KBM-7 (cell line): ENCODE measurements at regions not wholly inside any gene's neighbourhood (a gene's known extent, or its start where the extent isn't known, plus 50 kb on each side); places are given as distances from the start of the nearest gene placed in this dataset.

ENCODE experiments used
- DNase-seq: peaks from one replicate; pipeline ENCODE4 v3.0.0-alpha.2; 2015
- in situ Hi-C: fragments of 300-500 bp; cut with MboI; formaldehyde crosslinking; loops from 2 replicates; pipeline ENCODE4 v1.14.3; 2020; ENCODE audit warnings: low sequenced_read_pairs, low pct_unique_long_range_greater_than_20kb, mixed read lengths

- DNase-seq = no peak
- in situ Hi-C loops = no loop called here
Measured at GRCh38 chr5:35372482-35372881, 142.2 kb upstream of the PRLR start.

GRCh38 chr5:35371951-35372426 is 141.7 kb upstream of the PRLR start:
- no peak for DNase-seq

GRCh38 chr5:35370871-35371270 is 140.6 kb upstream of the PRLR start:
- DNase-seq = no peak
- in situ Hi-C loops = no loop called here

More at GRCh38 chr5:35371951-35372426, 141.7 kb upstream of the PRLR start:
- in situ Hi-C loops = no loop called here

GRCh38 chr5:35369965-35370790 is 139.9 kb upstream of the PRLR start:
- in situ Hi-C loops = no loop called here
- no peak for DNase-seq

- in situ Hi-C loops = no loop called here
- no peak for DNase-seq
Measured at GRCh38 chr5:35367526-35367925, 137.2 kb upstream of the PRLR start.

GRCh38 chr5:35365758-35366157 is 135.5 kb upstream of the PRLR start:
- no peak for DNase-seq
- in situ Hi-C loops = no loop called here

- in situ Hi-C loops = no loop called here
- DNase-seq = no peak
Measured at GRCh38 chr5:35364350-35364749, 134.1 kb upstream of the PRLR start.

GRCh38 chr5:35363387-35363965 is 133.2 kb upstream of the PRLR start:
- no peak for DNase-seq
- in situ Hi-C loops = no loop called here

GRCh38 chr5:35362772-35363171 is 132.5 kb upstream of the PRLR start:
- DNase-seq = no peak
- in situ Hi-C loops = no loop called here

GRCh38 chr5:35360671-35361070 is 130.4 kb upstream of the PRLR start:
- in situ Hi-C loops = no loop called here
- no peak for DNase-seq

- in situ Hi-C loops = no loop called here
- DNase-seq = no peak
Measured at GRCh38 chr5:35359859-35360258, 129.6 kb upstream of the PRLR start.

GRCh38 chr5:35357973-35358372 is 127.7 kb upstream of the PRLR start:
- DNase-seq = no peak
- in situ Hi-C loops = no loop called here

- no peak for DNase-seq
- in situ Hi-C loops = no loop called here
Measured at GRCh38 chr5:35356725-35357124, 126.4 kb upstream of the PRLR start.

GRCh38 chr5:35354751-35355150 is 124.5 kb upstream of the PRLR start:
- DNase-seq = no peak
- in situ Hi-C loops = no loop called here

GRCh38 chr5:35345222-35345621 is 114.9 kb upstream of the PRLR start:
- no peak for DNase-seq

GRCh38 chr5:35342664-35343063 is 112.4 kb upstream of the PRLR start:
- in situ Hi-C loops = no loop called here
- DNase-seq = no peak

More at GRCh38 chr5:35345222-35345621, 114.9 kb upstream of the PRLR start:
- in situ Hi-C loops = no loop called here

- DNase-seq = no peak
- in situ Hi-C loops = no loop called here
Measured at GRCh38 chr5:35341189-35341588, 110.9 kb upstream of the PRLR start.

- DNase-seq = no peak
- in situ Hi-C loops = no loop called here
Measured at GRCh38 chr5:35339616-35340100, 109.4 kb upstream of the PRLR start.

- in situ Hi-C loops = no loop called here
- DNase-seq = no peak
Measured at GRCh38 chr5:35339006-35339405, 108.7 kb upstream of the PRLR start.

GRCh38 chr5:35338157-35338453 is 107.8 kb upstream of the PRLR start:
- in situ Hi-C loops = no loop called here
- no peak for DNase-seq
